Effector CD8-positive, alpha-beta T cell (primary cell): ENCODE measurements at regions not wholly inside any gene's neighbourhood (a gene's known extent, or its start where the extent isn't known, plus 50 kb on each side); places are given as distances from the start of the nearest gene placed in this dataset.

Source experiments
- DNase-seq: peaks from one replicate; lab custom pipeline; 2025; lab: John Stamatoyannopoulos, UW

DNA sequence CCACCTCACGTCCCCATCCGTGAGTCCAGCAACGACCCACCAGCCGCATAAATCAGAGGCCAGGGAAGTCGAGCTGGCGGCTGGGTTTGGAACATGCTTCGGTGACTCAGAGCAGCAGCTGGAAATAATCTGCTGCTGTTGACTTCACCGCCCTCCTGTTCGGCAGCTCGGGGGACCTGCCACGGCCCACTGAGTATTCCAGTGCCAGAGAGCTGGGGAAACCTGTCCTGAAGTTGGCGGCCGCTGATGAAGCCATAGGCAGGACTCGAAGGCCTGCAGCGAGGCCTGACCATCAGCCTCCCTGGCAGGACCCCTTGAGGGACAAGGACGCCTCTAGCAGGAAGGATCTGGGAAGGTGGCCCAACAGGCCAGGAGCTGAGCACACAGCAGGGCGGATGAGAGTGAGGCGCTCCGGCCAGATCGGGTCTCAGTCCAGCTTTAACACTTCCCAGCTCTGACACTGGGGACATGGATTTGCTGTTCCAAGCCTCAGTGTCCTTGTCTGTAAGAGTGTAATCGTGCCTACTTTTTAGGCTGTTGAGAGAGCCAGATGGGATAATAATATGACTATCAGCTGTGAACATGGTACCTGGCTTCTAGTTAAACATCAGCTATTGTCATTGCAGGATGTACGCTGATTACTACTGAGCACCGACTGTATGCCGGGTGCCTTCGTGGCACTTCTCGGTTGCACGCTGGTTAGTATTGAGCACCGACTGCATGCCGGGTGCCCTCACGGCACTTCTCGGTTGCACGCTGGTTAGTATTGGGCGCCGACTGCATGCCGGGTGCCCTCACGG, 50.4 kb upstream of the CIBAR2 start:
- DNase-seq, result no peak

DNA sequence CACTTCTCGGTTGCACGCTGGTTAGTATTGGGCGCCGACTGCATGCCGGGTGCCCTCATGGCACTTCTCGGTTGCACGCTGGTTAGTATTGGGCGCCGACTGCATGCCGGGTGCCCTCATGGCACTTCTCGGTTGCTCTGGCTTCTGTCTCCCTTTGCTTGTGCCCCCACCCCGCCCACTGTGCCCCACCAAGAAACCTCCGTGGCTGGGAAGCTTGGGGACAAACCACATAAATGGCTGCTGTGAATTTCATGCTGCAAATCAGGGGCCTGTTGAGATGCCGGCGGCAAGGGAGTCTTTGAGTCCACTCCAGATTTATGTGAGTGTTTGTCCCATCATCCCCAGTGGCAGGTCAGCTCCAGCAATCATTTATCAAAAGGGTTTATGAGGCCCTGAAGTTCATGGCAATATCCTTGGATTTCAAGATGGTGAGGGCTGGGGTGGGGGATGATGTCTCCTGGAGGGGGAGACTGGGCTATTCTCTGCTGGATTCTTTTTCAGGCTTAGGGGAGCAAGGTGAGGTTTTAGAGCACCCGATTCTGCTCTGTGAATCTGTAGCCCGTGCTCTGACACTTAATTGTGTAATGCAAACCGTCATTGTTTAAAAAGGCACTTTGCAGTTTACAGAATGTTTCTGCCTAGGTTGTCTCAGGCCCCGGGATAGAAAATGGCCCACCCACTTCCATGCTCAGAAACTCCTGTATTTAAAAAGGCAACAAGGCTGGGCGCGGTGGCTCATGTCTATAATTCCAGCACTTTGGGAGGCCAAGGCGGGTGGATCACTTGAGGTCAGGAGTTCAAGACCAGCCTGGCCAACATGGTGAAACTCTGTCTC, 51.2 kb upstream of the CIBAR2 start:
- no peak for DNase-seq

DNA sequence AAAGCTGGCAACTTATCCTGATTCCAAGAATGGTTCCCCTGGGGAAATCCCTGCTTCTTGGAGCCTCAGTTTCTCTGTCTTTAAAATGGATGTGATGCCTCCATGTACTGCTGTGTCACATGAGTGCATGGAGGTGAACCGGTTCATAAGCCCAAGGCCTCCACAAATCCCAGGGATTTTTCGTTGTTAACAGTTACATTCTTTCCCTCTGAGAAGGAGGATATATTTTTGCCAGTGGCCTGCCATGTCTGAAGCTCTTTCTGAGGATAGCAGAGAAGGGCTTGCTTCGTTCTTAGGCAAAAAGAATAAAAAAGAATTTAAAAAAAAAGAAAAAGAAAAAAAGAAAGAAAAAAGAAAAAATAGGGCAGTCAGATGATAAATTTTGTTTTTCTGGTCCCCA, 52.2 kb upstream of the CIBAR2 start:
- DNase-seq, result no peak

DNA sequence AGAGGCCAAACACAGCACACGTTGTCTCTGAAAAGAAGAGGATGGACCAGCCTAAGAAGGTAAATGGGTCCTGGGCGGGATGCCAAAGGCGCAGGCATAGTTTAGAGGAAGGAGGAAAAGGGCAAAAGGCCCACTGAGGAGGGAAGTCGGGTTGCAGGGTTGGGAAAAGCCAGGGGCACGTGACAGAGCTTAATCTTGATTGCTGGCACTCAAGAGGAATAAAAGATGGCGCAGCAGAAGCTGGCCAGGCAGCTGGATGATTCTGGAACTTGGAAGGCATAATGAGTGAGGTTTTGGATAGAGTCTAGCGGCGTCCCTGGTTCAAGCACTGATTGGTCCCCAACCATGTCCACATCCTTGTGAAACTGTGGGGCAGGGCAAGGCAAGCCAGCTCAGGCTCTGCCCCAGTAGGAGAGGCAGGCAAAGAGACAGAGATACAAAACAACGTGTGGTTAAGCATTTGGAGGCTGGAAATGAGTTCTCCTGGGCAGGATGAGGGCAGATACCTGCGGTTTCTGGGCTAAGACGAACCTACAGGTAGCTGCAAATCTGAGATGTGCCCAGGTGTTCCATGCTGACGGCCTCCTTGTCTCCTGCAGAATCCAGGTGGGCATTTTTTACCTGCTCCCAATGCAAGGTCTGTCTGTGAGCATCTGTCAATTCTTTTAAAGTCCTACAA, 52.7 kb upstream of the CIBAR2 start:
- DNase-seq, result no peak

DNA sequence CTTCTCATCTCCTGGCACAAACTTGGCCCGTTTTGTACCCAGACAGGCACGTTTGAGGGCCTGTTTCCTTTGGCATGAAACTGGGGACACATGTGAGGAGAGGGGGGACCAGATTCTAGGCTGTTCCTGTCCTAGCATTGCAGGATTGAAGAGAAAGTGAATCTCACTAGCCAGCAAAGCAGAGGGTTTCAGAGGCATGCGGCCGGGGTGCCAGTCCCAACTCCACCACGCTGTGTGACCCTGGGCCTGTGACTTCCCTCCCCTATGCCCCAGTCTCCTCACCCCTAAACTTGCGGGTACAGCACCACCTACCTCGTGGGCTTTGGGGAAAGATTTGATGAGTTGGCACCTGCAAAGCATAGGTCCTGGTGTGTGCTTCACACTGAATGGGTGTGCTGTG, 53.5 kb upstream of the CIBAR2 start:
- DNase-seq, result no peak

DNA sequence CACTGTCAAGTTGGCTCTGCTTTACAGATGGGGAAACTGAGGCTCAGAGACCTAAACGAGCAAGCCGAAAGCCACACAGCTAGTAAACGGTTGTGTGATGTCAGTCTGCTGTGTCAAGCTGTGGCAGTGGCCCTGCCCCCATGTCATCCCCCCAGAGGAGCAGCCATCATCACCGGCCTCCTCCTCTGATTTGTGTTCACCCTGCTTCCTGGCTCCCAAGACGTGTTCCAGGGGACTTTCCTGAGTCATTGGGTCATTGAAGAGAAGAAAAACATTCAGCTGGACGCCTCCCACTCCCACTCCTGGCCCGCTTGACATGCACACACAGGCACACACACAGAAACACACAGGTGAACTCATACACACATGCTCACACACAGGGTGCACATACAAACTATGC, 54.0 kb upstream of the CIBAR2 start:
- DNase-seq, result no peak

DNA sequence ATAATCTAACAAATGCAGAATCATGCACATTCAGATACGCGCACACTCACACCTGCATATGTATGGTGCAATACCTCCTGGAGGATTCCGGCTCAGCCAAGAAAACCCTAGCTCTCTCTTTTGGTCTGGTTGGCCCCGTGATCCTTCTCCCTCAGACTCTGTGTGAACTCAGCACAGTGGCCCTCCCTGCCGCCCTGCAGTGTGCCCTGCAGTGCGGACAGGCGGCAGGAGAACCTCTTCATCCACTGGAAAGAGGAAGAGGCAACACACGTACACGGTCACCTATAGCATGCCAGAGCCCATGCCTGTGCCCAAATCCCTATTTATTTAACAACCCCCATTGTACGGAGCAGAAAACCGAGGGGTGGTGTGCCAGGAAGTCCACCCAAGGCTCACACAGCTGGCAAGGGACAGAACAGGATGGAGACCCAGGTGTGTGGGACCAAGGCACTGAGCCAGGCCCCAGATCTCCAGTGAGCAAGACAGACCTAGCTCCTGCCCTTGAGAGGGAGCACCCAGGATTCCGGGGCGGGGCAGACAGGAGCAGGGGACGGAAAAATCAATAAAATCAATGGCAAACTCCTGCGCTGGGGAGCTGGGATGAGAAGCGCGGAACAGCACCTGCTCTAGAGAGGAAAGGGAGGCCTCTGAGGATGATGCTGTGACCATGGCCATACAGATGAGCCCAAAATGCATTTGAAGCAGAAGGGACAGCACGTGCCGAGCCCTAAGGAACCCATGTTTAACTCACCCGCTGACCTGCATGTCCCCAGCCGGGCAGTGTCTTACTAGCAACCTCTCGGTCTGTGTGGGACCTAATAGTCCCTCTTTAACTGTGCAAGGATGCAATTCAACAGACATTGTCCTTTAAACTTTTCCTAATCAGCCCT, 54.7 kb upstream of the CIBAR2 start:
- no peak for DNase-seq

DNA sequence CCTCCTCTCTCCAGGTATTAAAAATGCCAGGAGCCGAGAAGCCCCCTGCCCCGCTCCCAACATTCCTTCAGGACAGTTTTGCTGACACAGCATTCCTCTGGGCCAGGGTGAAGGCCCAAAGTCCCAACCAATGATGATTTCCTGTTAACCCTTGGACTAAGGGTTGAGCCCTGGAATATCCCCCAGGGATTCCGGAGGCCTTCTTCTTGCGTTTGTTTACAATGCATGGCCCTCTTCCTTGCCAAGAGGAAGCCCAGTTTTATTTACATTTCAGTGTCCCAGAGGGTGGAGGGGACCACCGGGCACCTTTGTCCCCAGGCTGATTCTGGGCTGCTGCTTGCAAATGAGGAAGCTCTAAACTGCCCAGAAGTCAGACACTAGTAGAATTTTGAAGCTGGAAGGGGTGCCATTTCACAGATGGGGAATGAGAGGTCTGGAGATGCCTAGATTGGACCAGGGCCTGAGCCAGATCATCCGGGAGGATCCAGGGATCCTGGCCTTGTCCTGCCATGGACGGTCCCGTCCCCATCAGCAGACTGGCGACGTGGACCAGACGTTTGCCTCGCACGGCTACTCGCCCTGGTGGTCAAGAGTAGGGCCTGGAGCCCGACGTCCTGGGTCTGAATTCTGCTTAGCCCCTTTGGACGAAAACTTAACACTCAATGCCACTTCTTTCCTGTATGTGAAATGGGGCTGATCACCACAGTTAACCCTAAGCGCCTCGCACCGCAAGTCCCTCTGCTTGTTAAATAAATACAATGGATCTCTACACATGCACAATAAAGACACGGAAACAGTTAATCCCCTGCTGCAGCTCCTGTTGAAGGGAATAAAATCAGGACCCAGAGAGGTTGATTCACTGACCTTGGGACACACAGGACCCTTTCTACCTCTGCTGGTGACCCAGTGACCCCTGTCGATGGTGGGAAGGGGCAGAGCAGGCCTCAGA, 55.6 kb upstream of the CIBAR2 start:
- DNase-seq, result no peak

DNA sequence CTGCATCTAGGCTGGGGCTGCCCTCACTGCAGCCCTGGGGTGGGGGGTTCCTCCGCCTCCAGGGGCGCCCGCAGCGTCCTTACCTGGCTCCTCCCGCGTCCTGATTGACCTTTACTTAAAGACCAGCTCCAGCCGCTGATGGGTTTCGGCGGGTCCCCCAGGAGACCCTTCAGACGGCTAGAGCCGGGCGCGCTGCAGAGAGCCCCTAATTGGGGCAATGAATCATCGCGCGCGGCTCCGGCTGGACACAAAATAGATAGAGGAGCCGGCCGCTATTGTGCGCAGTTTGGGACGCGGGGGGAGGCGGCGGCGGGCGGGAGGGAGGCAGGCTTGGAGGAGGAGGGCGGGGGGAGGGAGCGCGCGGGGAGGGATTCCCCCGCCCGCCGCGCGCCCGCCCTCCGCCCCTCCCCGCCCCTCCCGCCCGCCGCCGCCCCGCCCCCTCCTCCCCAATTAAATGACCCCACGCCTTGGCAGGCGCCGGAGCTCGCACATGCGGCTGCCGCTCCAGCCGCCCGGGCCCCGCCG, 56.5 kb upstream of the CIBAR2 start:
- no peak for DNase-seq

DNA sequence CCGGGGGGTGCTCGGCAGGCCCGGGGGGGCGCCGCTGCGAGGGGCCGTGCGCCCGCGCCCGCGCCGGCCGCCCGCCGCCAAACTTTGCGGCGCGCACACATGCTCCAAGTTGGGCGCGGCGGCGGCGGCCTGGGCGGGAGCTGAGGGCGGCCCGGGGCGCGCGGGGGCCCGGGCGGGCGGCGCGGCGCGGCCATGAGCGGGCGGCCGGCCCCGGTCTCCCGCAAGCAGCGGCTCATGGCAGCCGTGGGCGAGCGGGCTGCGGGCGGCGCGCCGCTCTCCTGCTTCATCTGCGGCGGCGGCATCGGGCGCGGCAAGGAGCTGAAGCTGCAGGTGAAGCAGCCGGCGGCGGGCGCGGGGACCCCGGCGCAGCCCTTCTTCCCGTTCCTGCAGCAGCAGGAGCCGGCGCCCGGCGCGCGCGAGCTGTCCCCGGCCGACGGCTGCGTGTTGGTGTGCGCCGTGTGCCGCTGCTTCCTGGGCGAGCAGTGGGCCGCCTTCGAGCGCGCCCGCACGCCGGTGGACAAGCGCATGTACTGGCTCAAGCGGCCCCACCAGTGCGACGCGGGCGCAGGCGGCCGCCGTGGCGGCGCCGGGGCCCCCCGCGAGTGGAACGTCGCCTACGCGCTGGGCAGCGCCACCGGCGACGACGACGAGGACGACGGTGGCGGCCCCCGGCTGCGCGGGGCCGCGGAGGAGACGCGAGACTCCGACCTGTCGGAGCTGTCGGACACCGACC, 57.2 kb upstream of the CIBAR2 start:
- DNase-seq, result no peak

DNA sequence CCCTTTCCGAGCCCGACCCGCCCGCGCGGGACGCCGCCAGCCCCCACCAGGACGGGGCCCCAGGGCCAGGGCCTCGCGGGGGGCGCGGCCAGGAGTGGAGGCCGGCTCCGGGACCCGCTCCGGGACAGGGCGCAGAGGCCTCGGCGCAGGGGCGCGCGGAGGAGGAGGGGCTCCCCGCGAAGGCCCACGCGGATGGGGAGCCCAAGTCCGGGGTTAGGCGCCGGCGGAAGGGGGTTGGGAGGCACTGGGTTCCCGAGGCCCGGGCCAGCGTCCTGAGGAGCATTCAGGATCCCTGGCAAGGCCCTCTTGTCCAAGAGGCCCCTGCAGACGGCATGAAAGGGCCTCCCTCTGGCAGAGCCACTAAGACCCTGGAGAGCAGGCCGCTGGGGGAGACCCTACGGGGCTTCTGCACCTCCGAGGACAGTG, 57.8 kb upstream of the CIBAR2 start:
- no peak for DNase-seq

DNA sequence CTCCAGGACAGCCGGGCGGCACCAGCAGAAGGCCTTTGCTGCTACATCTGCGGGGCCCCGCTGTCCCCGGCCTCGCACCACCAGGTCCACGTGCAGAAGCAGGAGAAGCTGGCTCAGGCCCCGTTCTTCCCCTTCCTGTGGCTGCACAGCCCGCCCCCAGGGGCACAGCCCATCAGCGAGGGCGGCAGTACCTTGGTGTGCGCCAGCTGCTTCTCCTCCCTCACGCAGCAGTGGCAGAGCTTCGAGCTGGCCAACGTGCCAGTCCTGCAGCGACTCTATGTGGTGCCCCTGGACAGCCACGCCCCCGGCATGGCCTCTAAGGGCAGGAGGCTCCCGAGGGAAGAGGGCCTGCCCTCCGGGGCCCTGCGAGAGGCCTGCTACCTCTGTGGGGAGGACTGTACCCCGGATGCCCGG, 58.3 kb upstream of the CIBAR2 start:
- DNase-seq, result no peak

DNA sequence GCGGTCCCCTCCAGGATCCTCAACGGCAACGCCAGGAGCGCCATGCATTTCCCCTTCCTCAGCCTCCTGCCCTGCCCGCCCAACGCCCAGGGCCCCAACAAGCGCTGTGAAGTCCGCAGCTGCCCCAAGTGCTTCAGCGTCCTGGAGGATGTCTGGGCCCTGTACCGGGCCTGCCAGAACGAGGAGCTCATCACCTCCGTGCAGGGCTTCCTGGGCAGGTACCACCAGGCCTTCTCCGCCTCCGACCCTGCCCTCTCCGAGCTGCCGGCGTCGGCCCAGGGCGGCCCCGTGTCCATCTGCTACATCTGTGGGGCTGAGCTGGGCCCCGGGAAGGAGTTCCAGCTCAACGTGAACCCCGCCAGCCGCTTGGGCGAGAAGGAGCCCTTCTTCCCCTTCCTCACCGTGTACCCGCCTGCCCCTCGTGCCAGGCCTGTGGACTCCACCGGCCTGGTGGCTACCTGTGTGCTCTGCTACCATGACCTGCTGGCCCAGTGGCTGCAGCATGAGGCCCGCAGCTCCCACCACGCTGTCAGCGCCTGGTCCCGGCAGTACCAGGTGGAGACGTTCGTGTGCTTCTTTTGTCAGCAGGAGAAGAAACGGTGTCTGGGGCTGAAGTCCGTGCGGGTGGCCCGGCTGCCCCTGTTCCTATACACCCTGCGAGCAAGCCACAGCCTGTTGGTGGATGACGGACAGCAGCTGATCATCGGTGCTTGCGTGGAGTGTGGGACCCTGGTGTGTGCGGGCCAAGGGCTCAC, 58.9 kb upstream of the CIBAR2 start:
- DNase-seq, result no peak

DNA sequence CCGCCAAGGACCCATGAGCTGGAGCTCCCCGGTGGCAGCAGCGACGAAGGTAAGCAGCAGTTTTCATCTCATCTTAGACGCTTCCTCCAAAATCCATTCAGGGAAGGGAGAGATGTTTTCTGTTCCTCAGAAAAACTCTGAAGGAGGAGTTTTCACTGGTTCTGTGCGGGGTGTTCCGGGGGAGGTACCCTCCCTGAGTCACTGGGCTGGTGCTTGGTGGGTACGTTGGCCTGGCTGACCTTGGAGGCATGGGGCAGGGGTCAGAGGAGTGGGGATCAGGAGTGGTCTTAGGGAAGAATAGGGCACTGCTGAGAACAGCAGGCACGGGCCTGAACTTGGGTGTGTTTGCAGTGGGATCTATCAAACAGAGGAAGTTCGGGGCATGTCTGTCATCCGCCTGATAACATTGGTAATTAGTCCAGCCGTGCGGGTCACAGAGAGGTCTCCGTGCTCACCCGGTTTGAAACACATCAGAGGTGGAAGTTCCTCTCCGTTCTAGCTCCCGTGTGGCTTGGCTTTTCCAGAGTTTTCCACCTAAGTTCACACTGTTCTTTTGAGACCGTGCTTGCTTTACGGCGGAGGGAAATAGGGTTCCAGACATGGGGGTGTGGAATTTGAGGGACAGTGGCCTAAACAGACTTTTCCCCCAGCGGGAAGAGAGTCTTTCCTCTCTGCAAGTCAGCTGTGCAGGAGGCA, 59.6 kb upstream of the CIBAR2 start:
- no peak for DNase-seq

DNA sequence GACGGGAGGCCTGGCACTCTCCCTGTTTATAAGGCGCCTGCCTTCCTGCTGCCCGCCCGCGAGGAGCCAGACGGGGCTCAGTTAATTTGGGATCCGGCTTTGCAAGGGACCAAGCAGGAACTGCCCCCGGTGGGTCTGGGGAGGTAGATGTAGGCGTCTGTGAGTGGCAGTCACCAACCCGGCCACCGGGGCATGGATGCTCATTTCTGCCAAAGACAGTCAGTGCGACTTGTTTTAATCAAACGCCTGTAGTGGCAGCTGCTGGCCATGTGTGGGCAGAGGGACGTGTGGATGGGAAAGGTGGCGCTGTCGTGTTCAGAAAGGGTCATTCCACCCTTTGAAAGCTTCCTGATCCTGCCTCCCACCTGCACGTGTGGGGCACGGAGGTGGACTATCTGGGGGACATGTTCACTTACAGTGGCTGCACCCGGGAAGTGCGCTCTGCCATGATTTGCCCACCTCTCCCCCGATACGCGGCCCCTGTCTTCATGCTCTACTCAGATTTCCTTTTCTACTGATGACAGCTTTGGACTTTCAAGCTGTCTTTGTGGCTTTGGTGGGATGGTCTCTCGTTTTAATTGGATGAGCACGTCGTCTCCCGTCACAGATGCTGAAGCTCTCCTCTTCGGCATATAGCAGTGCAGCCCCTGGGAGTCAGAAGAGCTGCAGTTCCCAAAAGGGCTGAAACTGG, 60.3 kb upstream of the CIBAR2 start:
- no peak for DNase-seq

DNA sequence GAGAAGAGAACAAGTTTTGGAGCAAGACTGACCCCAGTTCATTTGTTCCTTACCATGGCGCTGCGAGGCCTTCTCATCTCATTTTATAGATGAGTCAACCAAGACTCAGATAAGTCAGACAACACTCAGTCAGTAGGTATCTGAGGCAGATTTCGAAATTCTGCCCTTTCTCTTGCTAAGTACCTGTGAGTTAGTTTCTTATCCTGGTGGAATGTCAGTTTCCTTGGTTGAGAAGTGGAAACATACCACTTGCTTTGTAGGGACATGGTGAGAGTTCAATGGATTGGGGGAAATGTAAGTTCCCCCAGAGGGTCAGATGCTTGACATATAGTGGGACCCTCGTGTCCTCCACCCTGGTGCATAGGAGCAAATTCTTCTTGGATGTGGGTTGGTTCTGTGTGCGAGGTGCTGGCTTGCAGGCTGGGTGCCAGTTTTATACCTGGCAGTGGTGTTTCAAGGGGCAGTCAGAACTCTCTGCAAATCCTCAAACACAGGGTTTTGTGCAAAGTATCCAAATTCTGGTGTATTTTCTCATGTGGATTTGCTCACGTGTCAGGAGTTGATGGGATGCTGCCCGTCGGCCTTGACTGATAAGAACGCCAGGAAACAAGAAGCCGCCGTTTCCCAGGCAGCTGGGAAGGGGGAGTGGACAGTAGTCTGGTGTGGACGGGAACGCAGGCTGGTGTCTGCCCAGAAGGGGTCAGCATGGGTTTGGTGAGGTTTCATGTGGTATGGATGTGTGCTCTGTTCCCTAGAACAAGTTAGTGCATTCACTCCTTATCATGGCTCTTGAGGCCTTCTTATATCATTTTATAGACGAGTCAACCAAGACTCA, 61.1 kb upstream of the CIBAR2 start:
- DNase-seq, result no peak
